GM18498 (cell line): ENCODE measurements at regions not wholly inside any gene's neighbourhood (a gene's known extent, or its start where the extent isn't known, plus 50 kb on each side); places are given as distances from the start of the nearest gene placed in this dataset.
A peak's percentile ranks its signal among the peaks of the same experiment; 100 is the strongest.
"Not testable (repeated sequence)": the region's sequence is repeated elsewhere in the genome, so short reads cannot be mapped to it uniquely, and the experiment has no call there.

ENCODE experiments used
- ATAC-seq: cut with Tn5 transposase; IDR thresholded peaks from one replicate; pipeline ENCODE4 v1.9.1; 2021; ENCODE audit warnings: mild to moderate bottlenecking, moderate library complexity; ENCODE audit not compliant: unreplicated experiment

GRCh38 chr10:60479305-60480020, 89.8 kb upstream of the ANK3 start:
- ATAC-seq, result peak; percentile 45

GRCh38 chr10:60476451-60476850, 86.8 kb upstream of the ANK3 start:
- ATAC-seq, result no peak

- ATAC-seq, result no peak
Measured at GRCh38 chr10:60473557-60473956, 83.9 kb upstream of the ANK3 start.

GRCh38 chr10:60470091-60470490, 80.4 kb upstream of the ANK3 start:
- ATAC-seq, result no peak

- not testable (repeated sequence) for ATAC-seq
Measured at GRCh38 chr10:60469147-60469546, 79.5 kb upstream of the ANK3 start.

GRCh38 chr10:60467202-60467546, 77.5 kb upstream of the ANK3 start:
- no peak for ATAC-seq

GRCh38 chr10:60466267-60467201, 76.9 kb upstream of the ANK3 start:
- ATAC-seq, result no peak

GRCh38 chr10:60465801-60466200, 76.1 kb upstream of the ANK3 start:
- ATAC-seq, result no peak

- no peak for ATAC-seq
Measured at GRCh38 chr10:60464659-60465058, 75.0 kb upstream of the ANK3 start.

GRCh38 chr10:60463746-60464145, 74.1 kb upstream of the ANK3 start:
- no peak for ATAC-seq

GRCh38 chr10:60461688-60462087, 72.0 kb upstream of the ANK3 start:
- ATAC-seq, result no peak

- ATAC-seq, result no peak
Measured at GRCh38 chr10:60459701-60460457, 70.2 kb upstream of the ANK3 start.

- ATAC-seq, result no peak
Measured at GRCh38 chr10:60456053-60456452, 66.4 kb upstream of the ANK3 start.

- ATAC-seq, result no peak
Measured at GRCh38 chr10:60454336-60454735, 64.7 kb upstream of the ANK3 start.

- no peak for ATAC-seq
Measured at GRCh38 chr10:60453036-60453435, 63.4 kb upstream of the ANK3 start.

GRCh38 chr10:60450291-60450690, 60.6 kb upstream of the ANK3 start:
- no peak for ATAC-seq

GRCh38 chr10:60448246-60448645, 58.6 kb upstream of the ANK3 start:
- ATAC-seq, result no peak

GRCh38 chr10:60446851-60447250, 57.2 kb upstream of the ANK3 start:
- ATAC-seq, result no peak

GRCh38 chr10:60446070-60446833, 56.6 kb upstream of the ANK3 start:
- ATAC-seq, result no peak

GRCh38 chr10:60444494-60445064, 54.9 kb upstream of the ANK3 start:
- no peak for ATAC-seq
